Putamen (tissue), 1 donor: ENCODE measurements at regions not wholly inside any gene's neighbourhood (a gene's known extent, or its start where the extent isn't known, plus 50 kb on each side); places are given as distances from the start of the nearest gene placed in this dataset.

Experiments used
- DNase-seq: peaks from one replicate; pipeline ENCODE4 v3.0.0-alpha.2; 2016; ENCODE audit warnings: low spot score

GRCh38 chr15:31245135-31245689 lies 81.4 kb upstream of the KLF13 start:
- DNase-seq, result no peak

GRCh38 chr15:31245756-31246155 lies 80.9 kb upstream of the KLF13 start:
- DNase-seq, result no peak

GRCh38 chr15:31247404-31247803 lies 79.2 kb upstream of the KLF13 start:
- DNase-seq, result no peak

- no peak for DNase-seq
These were observed 78.4 kb upstream of the KLF13 start for GRCh38 chr15:31248263-31248662.

- no peak for DNase-seq
These were observed 77.7 kb upstream of the KLF13 start for GRCh38 chr15:31248951-31249350.

GRCh38 chr15:31250033-31250432 lies 76.6 kb upstream of the KLF13 start:
- DNase-seq, result no peak

GRCh38 chr15:31251165-31251564 lies 75.5 kb upstream of the KLF13 start:
- DNase-seq, result no peak

- no peak for DNase-seq
These were observed 74.4 kb upstream of the KLF13 start for GRCh38 chr15:31252171-31252785.

GRCh38 chr15:31254431-31255175 lies 72.0 kb upstream of the KLF13 start:
- no peak for DNase-seq

- DNase-seq, result no peak
These were observed 71.5 kb upstream of the KLF13 start for GRCh38 chr15:31255176-31255510.

- DNase-seq, result no peak
These were observed 70.8 kb upstream of the KLF13 start for GRCh38 chr15:31255732-31256377.

- no peak for DNase-seq
These were observed 70.0 kb upstream of the KLF13 start for GRCh38 chr15:31256378-31257265.

GRCh38 chr15:31257286-31257685 lies 69.3 kb upstream of the KLF13 start:
- DNase-seq, result no peak

GRCh38 chr15:31258260-31258659 lies 68.4 kb upstream of the KLF13 start:
- no peak for DNase-seq

- no peak for DNase-seq
These were observed 66.9 kb upstream of the KLF13 start for GRCh38 chr15:31259562-31260252.

- no peak for DNase-seq
These were observed 65.9 kb upstream of the KLF13 start for GRCh38 chr15:31260646-31261265.

- no peak for DNase-seq
These were observed 65.1 kb upstream of the KLF13 start for GRCh38 chr15:31261266-31262142.

GRCh38 chr15:31262143-31262530 lies 64.5 kb upstream of the KLF13 start:
- DNase-seq, result no peak

GRCh38 chr15:31262901-31263671 lies 63.5 kb upstream of the KLF13 start:
- DNase-seq, result no peak
